ENCODE measurements at regions not wholly inside any gene's neighbourhood (a gene's known extent, or its start where the extent isn't known, plus 50 kb on each side); places are given as distances from the start of the nearest gene placed in this dataset.

GRCh38 chr5:143892271-143892670, 80.3 kb downstream of the HMHB1 start:
- no peak for DNase-seq
- peaks cover 17% of the 10 kb centered on the region; the same call in 1 of the 2 replicates for H3K4me1 ChIP-seq (replicated peaks; ENCODE audit: insufficient read depth)
- H3K27me3 ChIP-seq (ENCODE audit: insufficient read depth, low read depth): no peaks in the 10 kb centered on the region
- no peaks in the 10 kb centered on the region for H3K79me2 ChIP-seq (ENCODE audit: low read depth)
- intact Hi-C loops (cut with micrococcal nuclease; ENCODE audit: unreplicated experiment): no loop called here
- no peaks in the 10 kb centered on the region for H3K36me3 ChIP-seq (ENCODE audit: low read depth)
- no peak overlapping the region for H3K4me3 ChIP-seq
- CTCF ChIA-PET: no interaction called here
- POLR2A ChIA-PET (ENCODE audit: unreplicated experiment): interaction anchor here (0.7 kb wide), 1 partner anchor 831 kb away, joined by 6 read pairs; no protein-coding TSS in a partner anchor
- H3K27ac ChIP-seq: no peak overlapping the region
- no peak overlapping the region for H3K4me2 ChIP-seq
- H3F3A ChIP-seq (ENCODE audit: insufficient read depth, low read depth): no peaks in the 10 kb centered on the region
- H3K9me3 ChIP-seq (ENCODE audit: insufficient read depth, low read depth): no peaks in the 10 kb centered on the region
- H3K9me2 ChIP-seq (ENCODE audit: insufficient read depth): no peaks in the 10 kb centered on the region
- H4K20me1 ChIP-seq (ENCODE audit: insufficient read depth): no peaks in the 10 kb centered on the region
- H2AFZ ChIP-seq: no peak overlapping the region
- BruUV-seq (replicated peaks): no TSS peak
- no peak for TF ChIP-seq CTCF (conservative IDR thresholded peaks at IDR 0.05)
- TF ChIP-seq EZH2 (IDR thresholded peaks at IDR 0.05; ENCODE audit: low read depth): no peak

- no peaks in the 10 kb centered on the region for H3K9me3 ChIP-seq (ENCODE audit: insufficient read depth, low read depth)
- intact Hi-C loops (cut with micrococcal nuclease; ENCODE audit: unreplicated experiment): no loop called here
- H3K4me2 ChIP-seq: no peak overlapping the region
- POLR2A ChIA-PET (ENCODE audit: unreplicated experiment): no interaction called here
- H3K4me1 ChIP-seq (replicated peaks; ENCODE audit: insufficient read depth): peaks cover 19% of the 10 kb centered on the region; the same call in 1 of the 2 replicates
- no TSS peak for BruUV-seq (replicated peaks)
- H3K9me2 ChIP-seq (ENCODE audit: insufficient read depth): no peaks in the 10 kb centered on the region
- no peak overlapping the region for H2AFZ ChIP-seq
- CTCF ChIA-PET: no interaction called here
- no peak overlapping the region for H3K27ac ChIP-seq
- H3K79me2 ChIP-seq (ENCODE audit: low read depth): no peaks in the 10 kb centered on the region
- H3F3A ChIP-seq (ENCODE audit: insufficient read depth, low read depth): no peaks in the 10 kb centered on the region
- no peaks in the 10 kb centered on the region for H3K27me3 ChIP-seq (ENCODE audit: insufficient read depth, low read depth)
- H3K36me3 ChIP-seq (ENCODE audit: low read depth): no peaks in the 10 kb centered on the region
- H4K20me1 ChIP-seq (ENCODE audit: insufficient read depth): no peaks in the 10 kb centered on the region
- H3K4me3 ChIP-seq: no peak overlapping the region
- no peak for TF ChIP-seq CTCF (conservative IDR thresholded peaks at IDR 0.05)
- no peak for DNase-seq
These were observed 80.9 kb downstream of the HMHB1 start for GRCh38 chr5:143892908-143893307.

GRCh38 chr5:143893638-143894037, 81.7 kb downstream of the HMHB1 start:
- ChIA-PET POLR2A (ENCODE audit: unreplicated experiment) (no interaction called here), CTCF (no interaction called here)
- Histone ChIP-seq H3K4me2 (no peak overlapping the region), H3F3A (ENCODE audit: insufficient read depth, low read depth) (no peaks in the 10 kb centered on the region), H3K27me3 (ENCODE audit: insufficient read depth, low read depth) (no peaks in the 10 kb centered on the region), H3K9me3 (ENCODE audit: insufficient read depth, low read depth) (no peaks in the 10 kb centered on the region), H3K79me2 (ENCODE audit: low read depth) (no peaks in the 10 kb centered on the region), H3K27ac (no peak overlapping the region), H2AFZ (no peak overlapping the region), H3K36me3 (ENCODE audit: low read depth) (no peaks in the 10 kb centered on the region), H4K20me1 (ENCODE audit: insufficient read depth) (no peaks in the 10 kb centered on the region), H3K9me2 (ENCODE audit: insufficient read depth) (no peaks in the 10 kb centered on the region), H3K4me1 (replicated peaks; ENCODE audit: insufficient read depth) (peaks cover 19% of the 10 kb centered on the region; the same call in 1 of the 2 replicates), H3K4me3 (no peak overlapping the region)
- TF ChIP-seq EZH2 (IDR thresholded peaks at IDR 0.05; ENCODE audit: low read depth): no peak
- TF ChIP-seq CTCF (conservative IDR thresholded peaks at IDR 0.05): no peak
- BruUV-seq (replicated peaks): no TSS peak
- intact Hi-C loops (cut with micrococcal nuclease; ENCODE audit: unreplicated experiment): no loop called here
- no peak for DNase-seq

Data from PC-9 (cell line).